Chondrocyte (in vitro differentiated cells): ENCODE measurements at regions not wholly inside any gene's neighbourhood (a gene's known extent, or its start where the extent isn't known, plus 50 kb on each side); places are given as distances from the start of the nearest gene placed in this dataset.

ENCODE experiments used
- DNase-seq: peaks from one replicate; pipeline ENCODE4 v3.0.0; 2021; ENCODE audit warnings: mixed read lengths, low spot score
- H3K27ac Mint-ChIP-seq: one replicate; pipeline ENCODE4 v1.8.0; 2021; ENCODE audit warnings: mild to moderate bottlenecking, moderate library complexity, mixed read lengths; ENCODE audit not compliant: unreplicated experiment
- H3K27me3 Mint-ChIP-seq: 2 replicates; pipeline ENCODE4 v1.8.0; 2021; ENCODE audit warnings: low read depth, mixed read lengths
- H3K36me3 Mint-ChIP-seq: 2 replicates; pipeline ENCODE4 v1.8.0; 2021; ENCODE audit warnings: low read depth, mixed read lengths
- H3K4me1 Mint-ChIP-seq: 2 replicates; pipeline ENCODE4 v1.8.0; 2021; ENCODE audit warnings: low read depth, mild to moderate bottlenecking, mixed read lengths
- H3K4me3 Mint-ChIP-seq: one replicate; pipeline ENCODE4 v1.8.0; 2021; ENCODE audit warnings: mild to moderate bottlenecking, moderate library complexity, mixed read lengths; ENCODE audit not compliant: unreplicated experiment
- H3K9me3 Mint-ChIP-seq: 2 replicates; pipeline ENCODE4 v1.8.0; 2021; ENCODE audit warnings: low read depth, mixed read lengths
- TF ChIP-seq, protein P1 (sequence below): fragments of 200-600 bp; sonication (generic); IDR thresholded peaks from 2 replicates; pipeline ENCODE4 v1.5.0; 2021; ENCODE audit warnings: antibody characterized with exemption, mild to moderate bottlenecking, moderate library complexity

DNA sequence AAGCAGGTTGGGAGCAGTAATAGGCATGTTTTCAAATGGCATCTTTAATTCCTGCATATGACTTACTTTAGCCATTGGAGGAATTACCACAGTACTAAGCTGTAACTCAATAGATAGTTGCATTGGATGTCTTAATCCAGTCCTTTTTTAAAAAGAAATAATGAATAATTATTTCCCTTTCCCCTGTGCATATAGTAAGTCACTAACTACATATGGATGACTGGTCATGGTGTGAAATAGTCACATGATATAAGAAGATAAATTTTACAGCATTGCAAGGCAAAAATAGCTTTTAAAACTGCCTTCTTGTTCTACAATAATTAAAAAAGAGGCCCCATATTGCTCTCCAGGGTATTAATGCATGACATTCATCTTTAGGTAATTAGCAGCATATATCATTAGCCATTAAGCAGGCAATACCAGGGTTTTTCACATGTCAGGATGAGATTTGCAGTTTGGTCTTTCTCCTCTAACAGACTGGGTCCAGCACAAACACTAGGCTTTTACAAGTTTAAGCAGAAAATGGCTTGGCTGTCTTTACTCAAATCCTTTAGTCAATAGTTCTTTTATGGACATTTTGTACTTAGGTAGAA lies 606.4 kb upstream of the RORB start:
- H3K27ac Mint-ChIP-seq = no peak overlapping the region
- no peak overlapping the region for H3K4me3 Mint-ChIP-seq
- no peak for DNase-seq
- H3K4me1 Mint-ChIP-seq = no peaks in the 10 kb centered on the region
- peaks cover 15% of the 10 kb centered on the region for H3K9me3 Mint-ChIP-seq
- no peaks in the 10 kb centered on the region for H3K36me3 Mint-ChIP-seq
- TF ChIP-seq, protein P1, sequence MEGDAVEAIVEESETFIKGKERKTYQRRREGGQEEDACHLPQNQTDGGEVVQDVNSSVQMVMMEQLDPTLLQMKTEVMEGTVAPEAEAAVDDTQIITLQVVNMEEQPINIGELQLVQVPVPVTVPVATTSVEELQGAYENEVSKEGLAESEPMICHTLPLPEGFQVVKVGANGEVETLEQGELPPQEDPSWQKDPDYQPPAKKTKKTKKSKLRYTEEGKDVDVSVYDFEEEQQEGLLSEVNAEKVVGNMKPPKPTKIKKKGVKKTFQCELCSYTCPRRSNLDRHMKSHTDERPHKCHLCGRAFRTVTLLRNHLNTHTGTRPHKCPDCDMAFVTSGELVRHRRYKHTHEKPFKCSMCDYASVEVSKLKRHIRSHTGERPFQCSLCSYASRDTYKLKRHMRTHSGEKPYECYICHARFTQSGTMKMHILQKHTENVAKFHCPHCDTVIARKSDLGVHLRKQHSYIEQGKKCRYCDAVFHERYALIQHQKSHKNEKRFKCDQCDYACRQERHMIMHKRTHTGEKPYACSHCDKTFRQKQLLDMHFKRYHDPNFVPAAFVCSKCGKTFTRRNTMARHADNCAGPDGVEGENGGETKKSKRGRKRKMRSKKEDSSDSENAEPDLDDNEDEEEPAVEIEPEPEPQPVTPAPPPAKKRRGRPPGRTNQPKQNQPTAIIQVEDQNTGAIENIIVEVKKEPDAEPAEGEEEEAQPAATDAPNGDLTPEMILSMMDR = no peak
- peaks cover 8% of the 10 kb centered on the region for H3K27me3 Mint-ChIP-seq

DNA sequence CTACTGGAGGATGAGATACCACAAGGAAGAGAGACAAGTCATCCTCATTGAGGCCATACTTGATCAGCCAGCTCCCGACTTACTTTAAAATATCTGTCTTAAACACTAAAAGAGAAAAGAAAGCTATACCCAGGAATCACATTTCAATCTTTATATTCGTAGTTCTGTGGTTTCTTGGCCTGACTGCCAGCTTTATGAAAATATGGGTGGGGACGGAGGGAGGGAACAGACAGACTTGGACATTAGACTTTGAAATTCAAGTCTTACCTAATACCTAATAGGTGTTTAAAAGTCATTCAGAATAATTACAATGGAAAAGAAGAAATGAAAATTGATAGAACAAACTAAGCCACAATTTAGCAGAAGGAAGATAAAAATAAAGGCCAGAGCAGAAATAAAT lies 604.8 kb upstream of the RORB start:
- Mint-ChIP-seq H3K36me3 (no peaks in the 10 kb centered on the region), H3K27ac (no peak overlapping the region), H3K4me3 (no peak overlapping the region), H3K27me3 (peaks cover 8% of the 10 kb centered on the region), H3K4me1 (no peaks in the 10 kb centered on the region), H3K9me3 (peaks cover 6% of the 10 kb centered on the region)
- TF ChIP-seq, protein P1 = no peak
- no peak for DNase-seq

DNA sequence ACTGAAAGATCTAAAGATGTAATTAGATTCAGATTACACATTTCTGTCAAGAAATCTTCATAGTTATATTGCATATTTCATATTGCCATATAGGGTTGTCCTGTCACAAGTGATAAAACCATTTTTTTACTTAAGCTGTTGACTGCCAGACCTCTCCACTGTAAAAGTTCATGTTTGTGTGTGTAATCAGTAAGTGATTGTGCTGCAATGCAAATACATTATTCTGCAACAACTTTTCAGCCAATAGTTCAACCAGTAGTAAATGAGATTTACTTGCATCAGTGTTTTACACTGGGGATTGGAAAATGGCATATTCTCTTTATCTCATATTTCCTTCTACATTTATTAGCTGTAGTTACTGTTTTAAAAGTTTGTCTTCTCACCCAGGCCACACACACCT lies 603.9 kb upstream of the RORB start:
- no peaks in the 10 kb centered on the region for H3K36me3 Mint-ChIP-seq
- H3K9me3 Mint-ChIP-seq = peaks cover 7% of the 10 kb centered on the region
- TF ChIP-seq, protein P1 = no peak
- DNase-seq = no peak
- H3K4me3 Mint-ChIP-seq = no peak overlapping the region
- H3K4me1 Mint-ChIP-seq = no peaks in the 10 kb centered on the region
- H3K27ac Mint-ChIP-seq = no peak overlapping the region
- H3K27me3 Mint-ChIP-seq = peaks cover 8% of the 10 kb centered on the region

DNA sequence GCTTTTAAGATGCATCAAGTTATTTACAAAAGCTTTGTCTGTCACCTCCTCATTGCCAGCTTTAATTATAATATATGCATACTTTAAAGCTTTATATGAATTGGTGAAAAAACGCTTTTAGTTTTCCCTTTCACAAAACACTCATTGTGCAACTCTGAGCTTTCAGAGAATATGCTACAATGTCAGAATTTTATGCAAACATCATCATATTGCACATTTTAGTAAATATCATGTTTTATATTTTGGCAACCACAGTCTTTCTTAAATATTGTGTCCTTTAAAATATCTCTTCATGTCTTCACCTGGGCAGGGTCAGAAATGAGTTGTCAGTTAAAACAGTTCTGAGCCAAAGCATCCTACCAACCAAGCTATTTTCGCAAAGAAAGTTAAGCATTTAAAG lies 601.1 kb upstream of the RORB start:
- H3K9me3 Mint-ChIP-seq = peaks cover 13% of the 10 kb centered on the region
- no peak overlapping the region for H3K27ac Mint-ChIP-seq
- no peak for DNase-seq
- peaks cover 8% of the 10 kb centered on the region for H3K27me3 Mint-ChIP-seq
- no peak overlapping the region for H3K4me3 Mint-ChIP-seq
- H3K36me3 Mint-ChIP-seq = no peaks in the 10 kb centered on the region
- TF ChIP-seq, protein P1 = no peak
- H3K4me1 Mint-ChIP-seq = no peaks in the 10 kb centered on the region

DNA sequence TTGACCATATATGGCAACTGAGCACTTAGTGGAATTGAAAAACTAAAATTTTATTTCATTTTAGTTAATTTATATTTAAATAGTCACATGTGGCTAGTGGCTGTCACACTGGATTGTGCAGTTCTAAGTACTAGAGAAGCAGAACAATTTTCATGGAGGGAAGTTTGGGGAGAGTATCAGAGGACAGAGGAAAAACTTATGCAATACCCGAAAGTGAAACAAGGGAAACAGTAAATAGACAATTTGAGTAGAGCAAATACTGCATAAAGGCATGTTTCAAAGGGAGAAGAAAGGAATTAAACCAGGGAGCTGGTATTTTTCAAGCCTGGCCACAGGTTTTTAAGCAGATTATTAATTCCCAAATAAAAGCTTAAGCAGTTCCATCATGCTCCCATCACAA lies 590.5 kb upstream of the RORB start:
- Mint-ChIP-seq H3K27ac (no peak overlapping the region), H3K27me3 (peaks cover 2% of the 10 kb centered on the region), H3K36me3 (no peaks in the 10 kb centered on the region), H3K4me1 (no peaks in the 10 kb centered on the region), H3K9me3 (no peaks in the 10 kb centered on the region), H3K4me3 (no peak overlapping the region)
- no peak for DNase-seq
- TF ChIP-seq, protein P1 = no peak
